HCT116 (cell line): ENCODE measurements at regions not wholly inside any gene's neighbourhood (a gene's known extent, or its start where the extent isn't known, plus 50 kb on each side); places are given as distances from the start of the nearest gene placed in this dataset.

ENCODE experiments used
- ATAC-seq: fragments of 200-7000 bp; cut with Tn5 transposase; 2 replicates; pipeline ENCODE4 v1.9.1; 2020; ENCODE audit warnings: mild to moderate bottlenecking, moderate library complexity
- BruUV-seq: library from RNA; stranded (reverse); fragments of 400-500 nt; replicated peaks from 2 replicates; lab custom pipeline; 2021; lab: Mats Ljungman, UMichigan
- CTCF ChIA-PET: fragments of 300-600 bp; sonication (Branson Sonifier 250); formaldehyde crosslinking; loops from one replicate; lab custom pipeline; 2021; ENCODE audit warnings: antibody characterized with exemption; lab: Charles Lee
- POLR2A ChIA-PET: fragments of 300-600, 350-600 bp; sonication (Branson Sonifier 250); formaldehyde crosslinking; loops from one replicate; lab custom pipeline; 2021; ENCODE audit warnings: antibody characterized with exemption; lab: Charles Lee
- RAD21 ChIA-PET, 2 experiments: fragments of 300-600 bp; sonication (Branson Sonifier 250); formaldehyde crosslinking; loops; one replicate each; lab custom pipeline; 2023; ENCODE audit warnings: low total read pairs in 2 of 2; ENCODE audit not compliant: uncharacterized antibody in 2 of 2, unreplicated experiment in 2 of 2, low non-redundant PET in 1 of 2; lab: Charles Lee
- DNase-seq: peaks from one replicate; pipeline ENCODE4 v3.0.0-alpha.2; 2010; ENCODE audit warnings: low read depth, low spot score
- H2AFZ ChIP-seq: fragments of 200-600 bp; shearing (Covaris generic), sonication (generic); 2 replicates; pipeline ENCODE4 v1.6.1; 2017; ENCODE audit warnings: low read depth, mixed run types, mixed read lengths, antibody characterized with exemption, low read length; ENCODE audit not compliant: poor library complexity, severe bottlenecking
- H3K27ac ChIP-seq: 2 replicates; pipeline ENCODE4 v1.5.1; 2012; ENCODE audit warnings: low read depth, low read length
- H3K27me3 ChIP-seq: fragments of 200-600 bp; sonication (generic); 2 replicates; pipeline ENCODE4 v1.6.1; 2016; ENCODE audit warnings: mixed run types, low read length, mixed read lengths; ENCODE audit not compliant: insufficient read depth
- H3K36me3 ChIP-seq, 2 experiments: fragments of 200-500 bp in 1 of 2; fragments of 200-600 bp in 1 of 2; sonication (Bioruptor generic) in 1 of 2; sonication (generic) in 1 of 2; 2 replicates each; pipeline versions ENCODE4 v1.5.1 to v1.6.1; 2014 to 2016; ENCODE audit warnings: low read length in 2 of 2, inconsistent platforms in 1 of 2, mixed read lengths in 1 of 2, mixed run types in 1 of 2; ENCODE audit not compliant: insufficient read depth in 2 of 2, control insufficient read depth in 1 of 2
- H3K4me1 ChIP-seq, 2 experiments: fragments of 200-600 bp in 1 of 2; sonication (generic) in 1 of 2; 2 replicates each; pipeline versions ENCODE4 v1.5.1 to v1.6.1; 2012 to 2017; ENCODE audit warnings: low read length in 2 of 2, inconsistent platforms in 1 of 2, mild to moderate bottlenecking in 1 of 2, mixed read lengths in 1 of 2, mixed run types in 1 of 2, moderate library complexity in 1 of 2; ENCODE audit not compliant: insufficient read depth in 2 of 2, control insufficient read depth in 1 of 2
- H3K4me2 ChIP-seq: fragments of 200-600 bp; sonication (generic); 2 replicates; pipeline ENCODE4 v1.6.1; 2017; ENCODE audit warnings: mixed run types, low read length, mixed read lengths
- H3K4me3 ChIP-seq, 2 experiments: fragments of 200-600 bp in 1 of 2; sonication (generic) in 1 of 2; replicated peaks in 1 of 2; 2 replicates each; pipeline ENCODE4 v1.5.1; 2011 to 2016; ENCODE audit warnings: low read length in 2 of 2, control low read depth in 1 of 2, low read depth in 1 of 2, mild to moderate bottlenecking in 1 of 2, mixed read lengths in 1 of 2, mixed run types in 1 of 2
- H3K79me2 ChIP-seq: fragments of 200-600 bp; sonication (generic); 2 replicates; pipeline ENCODE4 v1.6.1; 2017; ENCODE audit warnings: mild to moderate bottlenecking, mixed run types, low read length, moderate library complexity, mixed read lengths; ENCODE audit not compliant: insufficient read depth
- H3K9ac ChIP-seq: fragments of 200-600 bp; sonication (generic); 2 replicates; pipeline ENCODE4 v1.6.1; 2016; ENCODE audit warnings: low read length, mixed read lengths
- H3K9me2 ChIP-seq: fragments of 200-600 bp; sonication (generic), shearing (Covaris generic); 2 replicates; pipeline ENCODE4 v1.6.1; 2017; ENCODE audit warnings: mixed run types, mild to moderate bottlenecking, moderate library complexity; ENCODE audit not compliant: insufficient read depth
- H3K9me3 ChIP-seq, 2 experiments: fragments of 200-500 bp in 1 of 2; fragments of 200-600 bp in 1 of 2; sonication (Bioruptor generic) in 1 of 2; sonication (generic) in 1 of 2; 2 replicates each; pipeline ENCODE4 v1.6.1; 2014 to 2017; ENCODE audit warnings: low read length in 2 of 2, mixed read lengths in 2 of 2, inconsistent platforms in 1 of 2, low read depth in 1 of 2, mild to moderate bottlenecking in 1 of 2, mixed run types in 1 of 2, moderate library complexity in 1 of 2; ENCODE audit not compliant: control insufficient read depth in 1 of 2, insufficient read depth in 1 of 2
- H4K20me1 ChIP-seq: fragments of 200-600 bp; sonication (generic), shearing (Covaris generic); 2 replicates; pipeline ENCODE4 v1.6.1; 2017; ENCODE audit warnings: mixed run types, mild to moderate bottlenecking, moderate library complexity; ENCODE audit not compliant: insufficient read depth
- CBX3 ChIP-seq: IDR thresholded peaks from 2 replicates; pipeline ENCODE4 v1.6.1; 2012; ENCODE audit warnings: low read depth
- CEBPB ChIP-seq: IDR thresholded peaks from 2 replicates; pipeline ENCODE4 v1.6.1; 2012; ENCODE audit warnings: low read depth
- EGR1 ChIP-seq: IDR thresholded peaks from 2 replicates; pipeline ENCODE4 v1.6.1; 2012; ENCODE audit warnings: low read depth
- ELF1 ChIP-seq: IDR thresholded peaks from 2 replicates; pipeline ENCODE4 v1.6.1; 2012; ENCODE audit warnings: low read depth, borderline replicate concordance
- EZH2 ChIP-seq: fragments of 200-600 bp; sonication (generic); IDR thresholded peaks from 2 replicates; pipeline ENCODE4 v1.6.1; 2017; ENCODE audit warnings: antibody characterized with exemption, mixed run types
- EZH2phosphoT487 ChIP-seq: fragments of 200-600 bp; IDR thresholded peaks from 2 replicates; pipeline ENCODE4 v1.6.1; 2018; ENCODE audit warnings: antibody characterized with exemption, borderline replicate concordance
- FOSL1 ChIP-seq: IDR thresholded peaks from 2 replicates; pipeline ENCODE4 v1.6.1; 2012; ENCODE audit warnings: low read depth
- JUND ChIP-seq: IDR thresholded peaks from 2 replicates; pipeline ENCODE4 v1.6.1; 2012
- MAX ChIP-seq: IDR thresholded peaks from 2 replicates; pipeline ENCODE4 v1.6.1; 2012
- POLR2A ChIP-seq: IDR thresholded peaks from 2 replicates; pipeline ENCODE4 v1.7.0; 2011; ENCODE audit warnings: borderline replicate concordance; ENCODE audit not compliant: insufficient read depth, insufficient read length; ENCODE audit errors: extremely low read depth
- POLR2AphosphoS5 ChIP-seq: IDR thresholded peaks from 2 replicates; pipeline ENCODE4 v1.6.1; 2011; ENCODE audit warnings: mild to moderate bottlenecking, low read depth, low read length, moderate library complexity
- RAD21 ChIP-seq: IDR thresholded peaks from 2 replicates; pipeline ENCODE4 v1.6.1; 2012; ENCODE audit warnings: low read depth, mild to moderate bottlenecking
- SIN3A ChIP-seq: IDR thresholded peaks from 2 replicates; pipeline ENCODE4 v1.6.1; 2012; ENCODE audit warnings: low read depth
- SP1 ChIP-seq: IDR thresholded peaks from 2 replicates; pipeline ENCODE4 v1.6.1; 2012; ENCODE audit warnings: low read depth
- SRF ChIP-seq: IDR thresholded peaks from 2 replicates; pipeline ENCODE4 v1.6.1; 2012; ENCODE audit warnings: low read depth
- TCF7L2 ChIP-seq: IDR thresholded peaks from 2 replicates; pipeline ENCODE4 v1.7.0; 2011; ENCODE audit warnings: borderline replicate concordance, inconsistent platforms; ENCODE audit not compliant: insufficient read depth, insufficient read length; ENCODE audit errors: extremely low read depth
- ZFX ChIP-seq: fragments of 450-650 bp; IDR thresholded peaks from 2 replicates; pipeline ENCODE4 v1.6.1; 2017
- ZNF274 ChIP-seq: fragments of 200-500 bp; sonication (Bioruptor generic); IDR thresholded peaks from 2 replicates; pipeline ENCODE4 v1.6.1; 2014; ENCODE audit warnings: mild to moderate bottlenecking, low read depth, low read length, inconsistent platforms
- intact Hi-C: fragments of 100-400 bp; cut with micrococcal nuclease; formaldehyde crosslinking; loops from 2 replicates; pipeline ENCODE4 v1.10.0; 2022
- TF ChIP-seq, protein P1 (sequence below): IDR thresholded peaks from 2 replicates; pipeline ENCODE4 v1.6.1; 2011; ENCODE audit warnings: mild to moderate bottlenecking, low read length, moderate library complexity; ENCODE audit not compliant: insufficient replicate concordance; ENCODE audit errors: extremely low read depth
- TF ChIP-seq, protein P2 (sequence below), 3 experiments: fragments of 200-600 bp in 1 of 3; sonication (generic) in 1 of 3; IDR thresholded peaks in 2 of 3; conservative IDR thresholded peaks in 1 of 3; 2 replicates each; pipeline ENCODE4 v1.5.1; 2012 to 2017; ENCODE audit warnings: low read depth in 2 of 3, low read length in 2 of 3, antibody characterized with exemption in 1 of 3, borderline replicate concordance in 1 of 3, control low read depth in 1 of 3, mild to moderate bottlenecking in 1 of 3, mixed read lengths in 1 of 3, mixed run types in 1 of 3, moderate library complexity in 1 of 3; ENCODE audit not compliant: insufficient read depth in 1 of 3

DNA sequence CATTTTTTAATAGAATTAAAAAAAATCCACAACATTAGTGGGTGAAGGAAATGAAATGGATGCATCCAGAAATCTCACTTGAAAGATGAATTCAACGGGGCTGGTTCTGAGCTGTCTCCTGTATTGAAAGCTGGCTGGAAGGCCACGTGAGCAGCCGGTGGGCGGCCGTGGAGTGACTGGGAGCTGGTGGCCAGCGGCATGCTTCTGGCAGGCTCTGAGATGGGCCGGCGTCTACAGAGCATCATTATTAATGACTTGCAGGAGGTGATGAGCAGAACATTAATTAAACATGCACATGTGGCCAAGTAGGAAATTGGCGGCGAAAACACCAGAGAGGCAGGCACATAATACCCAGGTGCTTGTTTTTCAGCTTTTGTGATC, 115.6 kb upstream of the LMO4 start:
- Histone ChIP-seq H2AFZ (no peak overlapping the region), H3K9me3 (no peaks in the 10 kb centered on the region), H3K27me3 (no peaks in the 10 kb centered on the region), H4K20me1 (no peaks in the 10 kb centered on the region), H3K9me2 (no peaks in the 10 kb centered on the region), H3K9ac (no peak overlapping the region), H3K79me2 (no peaks in the 10 kb centered on the region), H3K27ac (no peak overlapping the region), H3K4me2 (no peak overlapping the region), H3K4me3 (no peak overlapping the region), H3K4me1 (no peaks in the 10 kb centered on the region), H3K36me3 (no peaks in the 10 kb centered on the region)
- ChIA-PET POLR2A (no interaction called here), RAD21 (no interaction called here), CTCF (no interaction called here)
- TF ChIP-seq CEBPB: no peak
- no peak for TF ChIP-seq ZFX
- TF ChIP-seq, protein P1, sequence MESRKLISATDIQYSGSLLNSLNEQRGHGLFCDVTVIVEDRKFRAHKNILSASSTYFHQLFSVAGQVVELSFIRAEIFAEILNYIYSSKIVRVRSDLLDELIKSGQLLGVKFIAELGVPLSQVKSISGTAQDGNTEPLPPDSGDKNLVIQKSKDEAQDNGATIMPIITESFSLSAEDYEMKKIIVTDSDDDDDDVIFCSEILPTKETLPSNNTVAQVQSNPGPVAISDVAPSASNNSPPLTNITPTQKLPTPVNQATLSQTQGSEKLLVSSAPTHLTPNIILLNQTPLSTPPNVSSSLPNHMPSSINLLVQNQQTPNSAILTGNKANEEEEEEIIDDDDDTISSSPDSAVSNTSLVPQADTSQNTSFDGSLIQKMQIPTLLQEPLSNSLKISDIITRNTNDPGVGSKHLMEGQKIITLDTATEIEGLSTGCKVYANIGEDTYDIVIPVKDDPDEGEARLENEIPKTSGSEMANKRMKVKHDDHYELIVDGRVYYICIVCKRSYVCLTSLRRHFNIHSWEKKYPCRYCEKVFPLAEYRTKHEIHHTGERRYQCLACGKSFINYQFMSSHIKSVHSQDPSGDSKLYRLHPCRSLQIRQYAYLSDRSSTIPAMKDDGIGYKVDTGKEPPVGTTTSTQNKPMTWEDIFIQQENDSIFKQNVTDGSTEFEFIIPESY: no peak
- TF ChIP-seq, protein P2, sequence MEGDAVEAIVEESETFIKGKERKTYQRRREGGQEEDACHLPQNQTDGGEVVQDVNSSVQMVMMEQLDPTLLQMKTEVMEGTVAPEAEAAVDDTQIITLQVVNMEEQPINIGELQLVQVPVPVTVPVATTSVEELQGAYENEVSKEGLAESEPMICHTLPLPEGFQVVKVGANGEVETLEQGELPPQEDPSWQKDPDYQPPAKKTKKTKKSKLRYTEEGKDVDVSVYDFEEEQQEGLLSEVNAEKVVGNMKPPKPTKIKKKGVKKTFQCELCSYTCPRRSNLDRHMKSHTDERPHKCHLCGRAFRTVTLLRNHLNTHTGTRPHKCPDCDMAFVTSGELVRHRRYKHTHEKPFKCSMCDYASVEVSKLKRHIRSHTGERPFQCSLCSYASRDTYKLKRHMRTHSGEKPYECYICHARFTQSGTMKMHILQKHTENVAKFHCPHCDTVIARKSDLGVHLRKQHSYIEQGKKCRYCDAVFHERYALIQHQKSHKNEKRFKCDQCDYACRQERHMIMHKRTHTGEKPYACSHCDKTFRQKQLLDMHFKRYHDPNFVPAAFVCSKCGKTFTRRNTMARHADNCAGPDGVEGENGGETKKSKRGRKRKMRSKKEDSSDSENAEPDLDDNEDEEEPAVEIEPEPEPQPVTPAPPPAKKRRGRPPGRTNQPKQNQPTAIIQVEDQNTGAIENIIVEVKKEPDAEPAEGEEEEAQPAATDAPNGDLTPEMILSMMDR (IDR thresholded peaks at IDR 0.05 in 2 of 3, conservative IDR thresholded peaks at IDR 0.05 in 1 of 3; ENCODE audit: borderline replicate concordance in 1 of 3, insufficient read depth in 1 of 3, low read depth in 2 of 3, low read length in 2 of 3): no peak
- no peak for TF ChIP-seq TCF7L2
- TF ChIP-seq JUND: no peak
- no peak for TF ChIP-seq SP1
- no peak for TF ChIP-seq EZH2phosphoT487
- no peak for TF ChIP-seq POLR2AphosphoS5
- TF ChIP-seq EGR1: no peak
- TF ChIP-seq EZH2: no peak
- TF ChIP-seq FOSL1: no peak
- TF ChIP-seq SRF: no peak
- no peak for TF ChIP-seq SIN3A
- no peak for TF ChIP-seq RAD21
- no peak for TF ChIP-seq CBX3
- no peak for TF ChIP-seq POLR2A
- TF ChIP-seq ELF1: no peak
- no peak for TF ChIP-seq ZNF274
- TF ChIP-seq MAX: no peak
- intact Hi-C loops: no loop called here
- no peak for ATAC-seq
- DNase-seq: no peak
- no TSS peak for BruUV-seq
